HG02623 (cell line): ENCODE measurements at regions not wholly inside any gene's neighbourhood (a gene's known extent, or its start where the extent isn't known, plus 50 kb on each side); places are given as distances from the start of the nearest gene placed in this dataset.

Experiments
- ATAC-seq: cut with Tn5 transposase; IDR thresholded peaks from one replicate; pipeline ENCODE4 v1.9.1; 2021; ENCODE audit warnings: moderate library complexity; ENCODE audit not compliant: unreplicated experiment

GRCh38 chr14:22419620-22420019 lies 169.4 kb downstream of the DAD1 start:
- no peak for ATAC-seq

- no peak for ATAC-seq
Observed at GRCh38 chr14:22418631-22419030, 170.4 kb downstream of the DAD1 start.

- ATAC-seq = no peak
Observed at GRCh38 chr14:22417914-22418313, 171.1 kb downstream of the DAD1 start.

DNA sequence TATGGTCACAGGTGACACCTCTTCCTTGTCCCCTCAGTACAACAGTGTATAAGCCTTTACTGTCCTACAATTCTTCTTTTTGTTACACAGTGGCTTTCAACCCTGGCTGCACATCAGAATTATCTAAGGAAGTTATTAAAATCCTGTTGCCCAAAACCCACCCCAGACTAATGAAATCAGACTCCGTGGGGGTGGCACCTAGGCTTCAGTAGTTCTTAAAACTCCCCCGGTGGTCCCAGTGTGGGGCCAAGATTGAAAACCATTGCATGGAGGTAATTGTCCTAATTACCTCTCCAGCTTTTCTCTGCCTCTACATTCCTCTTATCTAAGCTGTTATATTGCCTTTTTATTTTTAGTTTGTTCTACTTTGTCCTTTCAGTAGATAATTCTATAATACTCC lies 172.8 kb downstream of the DAD1 start:
- ATAC-seq = no peak

DNA sequence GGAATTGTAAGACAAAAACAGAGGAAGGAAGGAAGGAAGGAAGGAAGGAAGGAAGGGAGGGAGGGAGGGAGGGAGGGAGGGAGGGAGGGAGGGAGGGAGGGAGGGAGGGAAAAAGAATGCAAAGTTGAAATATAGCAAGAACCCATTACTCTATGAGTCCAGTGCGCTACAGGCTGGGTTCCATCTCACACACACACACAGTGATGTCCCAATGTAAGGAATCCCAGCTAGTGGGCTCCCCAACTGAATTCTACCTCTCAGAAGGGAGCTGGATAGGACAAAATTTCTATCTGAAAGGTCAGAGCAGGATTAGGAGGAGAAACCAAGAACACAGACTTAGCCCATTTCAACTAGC lies 173.4 kb downstream of the DAD1 start:
- ATAC-seq = no peak

GRCh38 chr14:22414876-22415604 lies 174.0 kb downstream of the DAD1 start:
- no peak for ATAC-seq

DNA sequence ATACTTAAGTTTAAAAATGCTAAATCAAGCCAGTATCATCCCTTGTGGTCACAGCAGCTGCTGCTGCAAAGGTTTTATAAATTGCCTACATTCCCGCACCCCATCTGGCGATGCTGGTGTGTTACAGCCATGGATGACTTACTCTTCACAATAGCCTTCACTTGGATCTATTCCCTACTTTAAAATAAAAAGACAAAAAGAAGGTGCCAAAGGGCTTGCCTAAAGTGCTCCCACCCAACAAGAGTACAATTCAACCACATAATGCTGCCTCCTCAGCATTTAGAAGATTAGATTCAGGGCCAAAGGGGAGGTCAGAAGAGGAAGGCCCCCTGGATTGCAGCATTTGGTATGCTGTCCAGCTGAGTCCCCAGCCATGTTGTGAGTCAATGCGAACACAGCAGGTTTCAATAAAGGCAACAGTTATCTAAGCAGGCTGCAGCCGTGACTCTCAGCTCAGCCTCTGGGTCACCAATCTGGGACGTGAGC lies 176.1 kb downstream of the DAD1 start:
- no peak for ATAC-seq

GRCh38 chr14:22411398-22412055 lies 177.5 kb downstream of the DAD1 start:
- no peak for ATAC-seq

GRCh38 chr14:22410497-22410896 lies 178.5 kb downstream of the DAD1 start:
- ATAC-seq = no peak

GRCh38 chr14:22409006-22409405 lies 180.0 kb downstream of the DAD1 start:
- no peak for ATAC-seq

GRCh38 chr14:22408547-22408946 lies 180.5 kb downstream of the DAD1 start:
- ATAC-seq = no peak

GRCh38 chr14:22407033-22407432 lies 182.0 kb downstream of the DAD1 start:
- no peak for ATAC-seq

DNA sequence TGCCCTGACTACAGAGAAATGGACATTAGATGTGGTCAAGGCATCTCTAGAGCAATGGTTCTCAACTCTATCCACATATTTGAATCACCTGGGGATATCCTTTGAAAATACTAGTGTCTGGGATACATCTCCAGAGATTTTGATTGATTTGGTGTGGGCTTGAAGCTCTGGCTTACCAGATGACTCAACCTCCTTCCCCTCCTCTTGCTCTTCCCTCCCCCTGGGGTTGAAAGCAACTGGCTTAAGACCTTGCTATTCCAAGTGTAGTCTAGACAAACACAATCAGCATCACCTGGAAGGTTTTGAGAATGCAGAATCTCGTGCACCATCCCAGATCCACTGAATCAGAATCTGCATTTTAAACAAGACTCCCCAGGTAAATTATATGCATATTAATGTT lies 183.8 kb downstream of the DAD1 start:
- no peak for ATAC-seq

- ATAC-seq = no peak
Observed at GRCh38 chr14:22403296-22403695, 185.7 kb downstream of the DAD1 start.

DNA sequence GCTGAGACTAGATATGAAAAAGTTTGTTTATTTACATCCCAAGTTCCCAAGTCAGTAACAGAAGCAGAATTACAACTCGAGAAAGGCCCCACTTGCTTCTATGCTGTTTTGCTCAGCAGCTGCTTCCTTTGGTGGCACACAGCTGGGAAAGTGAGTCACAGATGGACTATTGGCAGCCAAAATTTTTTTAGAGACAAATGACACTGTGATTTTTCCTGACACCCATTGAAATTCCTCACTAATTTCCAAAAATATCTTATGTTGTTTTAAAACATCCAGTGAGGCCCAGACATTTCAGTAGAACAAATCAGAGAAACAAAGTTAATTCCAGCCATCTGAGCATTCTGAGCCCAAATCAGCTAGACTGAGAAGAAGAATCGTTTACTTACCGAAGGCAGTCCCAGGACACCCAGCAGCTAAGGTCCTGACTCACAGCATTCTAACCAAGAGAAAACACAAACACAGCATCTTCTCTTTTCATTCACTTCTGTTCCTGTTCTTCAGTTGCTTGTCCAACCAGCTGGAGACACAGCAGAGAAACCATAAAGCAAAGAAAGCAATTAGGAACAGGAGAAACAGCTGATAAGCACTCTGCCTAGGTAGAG lies 188.3 kb downstream of the DAD1 start:
- no peak for ATAC-seq

- ATAC-seq = no peak
Observed at GRCh38 chr14:22399776-22400175, 189.2 kb downstream of the DAD1 start.

DNA sequence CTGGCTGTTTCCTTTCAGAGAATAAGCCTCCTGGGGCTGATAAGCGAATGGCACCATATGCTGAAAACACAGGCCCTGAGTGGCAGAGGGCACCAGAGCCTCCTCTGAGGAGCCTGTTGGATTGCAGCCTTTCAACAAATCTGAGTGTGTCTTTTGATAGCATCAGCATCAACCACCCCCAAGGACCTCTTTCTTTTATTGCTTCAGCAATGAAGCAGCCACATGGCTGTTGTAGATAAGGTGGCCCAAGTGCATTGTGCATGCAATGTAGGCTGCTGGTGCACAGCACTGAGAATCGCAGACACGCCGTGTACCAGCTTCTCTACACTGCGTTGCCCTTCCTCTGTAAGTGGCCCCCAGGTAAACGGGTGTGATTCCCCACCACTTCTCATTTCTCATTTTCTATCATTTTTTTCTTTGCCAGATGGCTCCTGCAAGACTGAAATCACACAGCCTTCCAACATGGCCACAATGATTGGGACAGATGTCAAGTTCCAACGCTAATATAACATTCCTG lies 191.7 kb downstream of the DAD1 start:
- ATAC-seq = no peak

- no peak for ATAC-seq
Observed at GRCh38 chr14:22395803-22396202, 193.2 kb downstream of the DAD1 start.

DNA sequence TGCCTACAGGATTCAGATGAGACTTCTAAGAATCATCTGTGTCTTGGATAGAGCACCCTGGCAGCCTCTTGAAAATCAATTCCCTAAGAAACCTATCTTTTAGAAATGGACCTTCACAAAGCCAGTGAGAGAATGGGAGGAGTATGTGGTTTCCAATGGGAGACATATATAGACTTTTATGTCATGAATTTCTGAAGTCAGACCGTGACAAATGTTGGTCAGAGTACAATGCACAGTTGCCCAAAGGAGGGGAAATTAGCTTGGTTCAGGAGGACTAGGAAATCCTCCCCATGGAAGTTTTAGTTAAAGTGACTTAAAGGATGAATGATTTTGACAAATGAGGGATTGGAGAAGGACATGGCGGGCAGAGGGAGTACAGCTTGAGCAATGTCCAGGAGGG lies 194.4 kb downstream of the DAD1 start:
- ATAC-seq = no peak

- no peak for ATAC-seq
Observed at GRCh38 chr14:22393796-22394195, 195.2 kb downstream of the DAD1 start.

DNA sequence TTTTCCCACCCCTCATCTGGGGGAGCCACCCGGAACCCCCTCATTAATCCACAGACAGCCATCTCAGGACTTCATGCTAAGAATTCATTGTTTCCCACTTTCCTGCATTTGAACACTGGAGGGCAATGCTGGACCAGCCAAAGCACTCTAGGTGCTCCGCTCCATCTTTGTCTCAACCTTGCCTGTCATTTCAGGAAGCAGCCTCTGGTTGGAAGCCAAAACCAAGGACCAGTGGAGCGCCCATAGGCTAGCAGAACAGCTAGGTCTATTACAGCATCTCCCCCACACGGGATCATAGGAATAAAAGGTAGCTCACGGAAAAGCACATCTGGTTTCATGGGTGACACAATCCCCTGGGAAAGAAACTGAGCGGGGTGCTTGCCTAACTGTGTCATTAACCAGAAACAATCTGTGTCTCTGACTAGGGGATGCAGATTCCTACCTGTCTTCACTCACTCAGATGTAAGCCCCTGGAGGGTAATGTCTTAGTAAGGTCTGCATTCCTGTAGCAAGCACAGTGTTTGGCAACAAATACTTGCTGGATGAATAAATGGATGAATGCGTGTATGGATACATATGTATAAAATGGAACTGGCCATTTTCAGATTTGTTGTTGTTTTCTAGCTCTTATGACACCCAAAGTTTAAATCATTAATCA lies 197.0 kb downstream of the DAD1 start:
- no peak for ATAC-seq
